B cell (primary cell): ENCODE measurements at regions not wholly inside any gene's neighbourhood (a gene's known extent, or its start where the extent isn't known, plus 50 kb on each side); places are given as distances from the start of the nearest gene placed in this dataset.

Source experiments
- ATAC-seq: fragments of 200-7000 bp; cut with Tn5 transposase; one replicate; pipeline ENCODE4 v1.10.0; 2021; ENCODE audit warnings: low read depth, mild to moderate bottlenecking, moderate number of reproducible peaks, moderate library complexity
- CTCF ChIA-PET: fragments of 350-600 bp; sonication (Branson Sonifier 250); formaldehyde crosslinking; loops from one replicate; lab custom pipeline; 2021; ENCODE audit warnings: antibody characterized with exemption, inconsistent platforms; lab: Charles Lee
- POLR2A ChIA-PET: fragments of 350-600 bp; sonication (Branson Sonifier 250); formaldehyde crosslinking; loops from one replicate; lab custom pipeline; 2021; ENCODE audit warnings: antibody characterized with exemption; lab: Charles Lee
- DNase-seq: peaks from one replicate; pipeline ENCODE4 v3.0.0; 2013
- H2AFZ ChIP-seq: 2 replicates; pipeline ENCODE4 v1.6.1; 2012; ENCODE audit warnings: mild to moderate bottlenecking, low read depth, low read length; ENCODE audit not compliant: insufficient read depth, poor library complexity, severe bottlenecking
- H3K27ac ChIP-seq, 2 donors: 1 replicate in 1 of 2; 2 replicates in 1 of 2; pipeline ENCODE4 v1.5.1; 2012 to 2013; ENCODE audit warnings: low read length in 2 of 2, mild to moderate bottlenecking in 2 of 2, moderate library complexity in 1 of 2
- H3K27me3 ChIP-seq, 4 experiments: fragments of 200-600 bp in 1 of 4; sonication (generic) in 1 of 4; replicated peaks in 1 of 4; 1 replicate in 2 of 4; 2 replicates in 2 of 4; pipeline versions ENCODE4 v1.6.1 to v1.7.0; 2013 to 2016; ENCODE audit warnings: low read length in 3 of 4, mild to moderate bottlenecking in 2 of 4, mixed read lengths in 1 of 4, moderate library complexity in 1 of 4; ENCODE audit not compliant: insufficient read depth in 4 of 4, control insufficient read depth in 3 of 4; ENCODE audit errors: control extremely low read depth in 1 of 4
- H3K36me3 ChIP-seq, 2 experiments: replicated peaks in 1 of 2; 1 replicate in 1 of 2; 2 replicates in 1 of 2; pipeline versions ENCODE4 v1.6.1 to v1.7.1; 2013; ENCODE audit warnings: low read length in 1 of 2; ENCODE audit not compliant: insufficient read depth in 2 of 2, control insufficient read depth in 1 of 2; ENCODE audit errors: control extremely low read depth in 1 of 2, extremely low read depth in 1 of 2
- H3K4me1 ChIP-seq, 2 donors: fragments of 200-600 bp in 1 of 2; sonication (generic) in 1 of 2; 1 replicate in 1 of 2; 2 replicates in 1 of 2; pipeline versions ENCODE4 v1.5.1 to v1.6.1; 2013 to 2017; ENCODE audit warnings: low read length in 2 of 2; ENCODE audit not compliant: control insufficient read depth in 2 of 2, insufficient read depth in 2 of 2
- H3K4me2 ChIP-seq: replicated peaks from 2 replicates; pipeline ENCODE3; 2012; ENCODE audit warnings: mild to moderate bottlenecking, low read depth, low read length; ENCODE audit not compliant: poor library complexity, severe bottlenecking
- H3K4me3 ChIP-seq, 5 experiments: fragments of 200-600 bp in 1 of 5; sonication (generic) in 1 of 5; 1 replicate in 3 of 5; 2 replicates in 2 of 5; pipeline versions ENCODE4 v1.5.1 to v1.7.0; 2011 to 2016; ENCODE audit warnings: low read length in 4 of 5, mild to moderate bottlenecking in 4 of 5, low read depth in 2 of 5, control low read depth in 1 of 5, moderate library complexity in 1 of 5; ENCODE audit not compliant: insufficient read depth in 1 of 5; ENCODE audit errors: control extremely low read depth in 1 of 5, extremely low read depth in 1 of 5
- H3K79me2 ChIP-seq: fragments of 200-600 bp; sonication (generic); one replicate; pipeline ENCODE4 v1.6.0; 2016; ENCODE audit warnings: low read length; ENCODE audit not compliant: control insufficient read depth, insufficient read depth
- H3K9ac ChIP-seq: fragments of 200-600 bp; sonication (generic); 2 replicates; pipeline ENCODE4 v1.6.1; 2017; ENCODE audit warnings: mild to moderate bottlenecking, low read length, moderate library complexity
- H3K9me3 ChIP-seq, 3 donors: one replicate each; pipeline versions ENCODE4 v1.6.1 to v1.7.1; 2013; ENCODE audit warnings: low read length in 2 of 3; ENCODE audit not compliant: control insufficient read depth in 2 of 3, insufficient read depth in 1 of 3; ENCODE audit errors: control extremely low read depth in 1 of 3
- H4K20me1 ChIP-seq: 2 replicates; pipeline ENCODE4 v1.6.0; 2012; ENCODE audit warnings: mild to moderate bottlenecking, low read length; ENCODE audit not compliant: insufficient read depth, control insufficient read depth, poor library complexity, severe bottlenecking
- H3K27ac Mint-ChIP-seq: one replicate; pipeline ENCODE4 v1.8.0; 2021; ENCODE audit warnings: mixed read lengths
- H3K27me3 Mint-ChIP-seq: one replicate; pipeline ENCODE4 v1.8.0; 2021; ENCODE audit warnings: mixed read lengths
- H3K4me1 Mint-ChIP-seq: one replicate; pipeline ENCODE4 v1.8.0; 2021; ENCODE audit warnings: mixed read lengths
- H3K4me3 Mint-ChIP-seq: one replicate; pipeline ENCODE4 v1.8.0; 2021; ENCODE audit warnings: mixed read lengths
- H3K9me3 Mint-ChIP-seq: one replicate; pipeline ENCODE4 v1.8.0; 2022; ENCODE audit warnings: mixed read lengths; ENCODE audit not compliant: insufficient read depth
- CTCF ChIP-seq: fragments of 200-600 bp; IDR thresholded peaks from one replicate; pipeline ENCODE4 v1.8.0; 2022; ENCODE audit warnings: antibody characterized with exemption, mild to moderate bottlenecking
- EZH2 ChIP-seq: IDR thresholded peaks from 2 replicates; pipeline ENCODE4 v1.6.1; 2012; ENCODE audit warnings: borderline replicate concordance, low read depth, mild to moderate bottlenecking, moderate library complexity, low read length; ENCODE audit not compliant: insufficient read depth, poor library complexity, severe bottlenecking
- WGBS: methylation state at CpG from one replicate; pipeline ENCODE4 v1.1.5; 2013; ENCODE audit warnings: missing lambda C conversion rate; ENCODE audit not compliant: insufficient coverage; 5-methylcytosine and 5-hydroxymethylcytosine counted together
- intact Hi-C: fragments of 100-400 bp; cut with micrococcal nuclease; formaldehyde crosslinking; loops from one replicate; pipeline ENCODE4 v1.10.0; 2022

GRCh38 chr10:28734938-28735759, 57.8 kb downstream of the BAMBI start:
- no peak overlapping the region for H2AFZ ChIP-seq
- no peak overlapping the region for H3K27ac Mint-ChIP-seq
- intact Hi-C loops = no loop called here

More at GRCh38 chr10:28734938-28735759, 57.8 kb downstream of the BAMBI start:
- Mint-ChIP-seq H3K9me3 (no peaks in the 10 kb centered on the region), H3K27me3 (peaks cover 7% of the 10 kb centered on the region), H3K4me3 (no peak overlapping the region), H3K4me1 (no peaks in the 10 kb centered on the region)
- H3K27me3 ChIP-seq = no peaks in the 10 kb centered on the region
- CTCF ChIA-PET = no interaction called here
- no peak overlapping the region for H3K4me3 ChIP-seq
- no peak overlapping the region for H3K4me2 ChIP-seq
- ATAC-seq (no peak), DNase-seq (no peak)
- H3K4me1 ChIP-seq = no peaks in the 10 kb centered on the region
- POLR2A ChIA-PET = no interaction called here
- no peaks in the 10 kb centered on the region for H4K20me1 ChIP-seq
- no peak overlapping the region for H3K27ac ChIP-seq
- H3K9me3 ChIP-seq = peaks cover 0 to 3% (median 2%) of the 10 kb centered on the region in 3 donors
- H3K79me2 ChIP-seq = no peaks in the 10 kb centered on the region
- no peaks in the 10 kb centered on the region for H3K36me3 ChIP-seq
- no peak for TF ChIP-seq CTCF
- no peak for TF ChIP-seq EZH2
- H3K9ac ChIP-seq = no peak overlapping the region
- WGBS = 58% methylated on average over 3 of the region's 4 CpGs
